ENCODE measurements at regions not wholly inside any gene's neighbourhood (a gene's known extent, or its start where the extent isn't known, plus 50 kb on each side); places are given as distances from the start of the nearest gene placed in this dataset.

- POLR2A ChIA-PET: no interaction called here
- Histone ChIP-seq H4K20me1 (replicated peaks; ENCODE audit: control insufficient read depth, extremely low read depth, insufficient read depth, low read length) (no peaks in the 10 kb centered on the region), H3K4me3 (replicated peaks in 1 of 3; ENCODE audit: insufficient read depth in 1 of 3, low read depth in 1 of 3, low read length in 3 of 3) (no peak overlapping the region), H3K36me3 (ENCODE audit: control insufficient read depth in 2 of 2, extremely low read depth in 1 of 2, insufficient read depth in 2 of 2, low read length in 2 of 2) (no peaks in the 10 kb centered on the region), H2AFZ (ENCODE audit: low read depth, low read length) (no peak overlapping the region), H3K9me3 (replicated peaks; ENCODE audit: control insufficient read depth, insufficient read depth, low read length) (peaks cover 8% of the 10 kb centered on the region), H3K27me3 (ENCODE audit: control insufficient read depth in 2 of 2, insufficient read depth in 2 of 2, low read length in 2 of 2) (no peaks in the 10 kb centered on the region), H3K79me2 (ENCODE audit: control insufficient read depth, insufficient read depth, low read length) (no peaks in the 10 kb centered on the region), H3K9me1 (replicated peaks; ENCODE audit: control insufficient read depth, extremely low read depth, insufficient read depth, low read length) (no peaks in the 10 kb centered on the region), H3K9ac (replicated peaks; ENCODE audit: extremely low read depth, insufficient read depth, low read length) (no peak overlapping the region), H3K4me2 (ENCODE audit: insufficient read depth, low read length) (no peak overlapping the region), H3K4me1 (ENCODE audit: control insufficient read depth, extremely low read depth, insufficient read depth, low read length) (no peaks in the 10 kb centered on the region), H3K27ac (ENCODE audit: insufficient read depth, low read depth, low read length) (no peak overlapping the region)
- no TSS peak for BruUV-seq (replicated peaks)
- DNase-seq (ENCODE audit: low read depth, low spot score): no peak
- intact Hi-C loops (cut with micrococcal nuclease): no loop called here
- CTCF ChIA-PET: no interaction called here
- dilution Hi-C loops (cut with MboI; ENCODE audit: extremely low pct_ligation_motif_present, low sequenced_read_pairs): no loop called here
- FAIRE-seq: no peak
- TF ChIP-seq GATA2 (IDR thresholded peaks at IDR 0.05; ENCODE audit: insufficient read depth, insufficient read length, low read depth, low read length) (no peak), MYC (IDR thresholded peaks at IDR 0.05; ENCODE audit: low read depth, low read length) (no peak), JUN (IDR thresholded peaks at IDR 0.05; ENCODE audit: borderline replicate concordance, insufficient read depth, insufficient read length, low read depth) (no peak), POLR2A (IDR thresholded peaks at IDR 0.05; ENCODE audit: low read depth, low read length) (no peak), MAX (IDR thresholded peaks at IDR 0.05; ENCODE audit: insufficient read depth, insufficient read length) (no peak), CTCF (IDR thresholded peaks at IDR 0.05; ENCODE audit: extremely low read depth in 1 of 2, insufficient read depth in 1 of 2, low read depth in 1 of 2, low read length in 2 of 2) (no peak), FOS (IDR thresholded peaks at IDR 0.05; ENCODE audit: borderline replicate concordance, insufficient read depth, low read length) (no peak), POLR2AphosphoS5 (IDR thresholded peaks at IDR 0.05; ENCODE audit: insufficient read depth, low read depth, low read length) (no peak), EZH2 (IDR thresholded peaks at IDR 0.05; ENCODE audit: borderline replicate concordance, low read depth, low read length, severe bottlenecking) (no peak)
Observed at GRCh38 chr2:129319422-129319717, 660.1 kb upstream of the RAB6C start.
